ENCODE measurements at regions not wholly inside any gene's neighbourhood (a gene's known extent, or its start where the extent isn't known, plus 50 kb on each side); places are given as distances from the start of the nearest gene placed in this dataset.

DNA sequence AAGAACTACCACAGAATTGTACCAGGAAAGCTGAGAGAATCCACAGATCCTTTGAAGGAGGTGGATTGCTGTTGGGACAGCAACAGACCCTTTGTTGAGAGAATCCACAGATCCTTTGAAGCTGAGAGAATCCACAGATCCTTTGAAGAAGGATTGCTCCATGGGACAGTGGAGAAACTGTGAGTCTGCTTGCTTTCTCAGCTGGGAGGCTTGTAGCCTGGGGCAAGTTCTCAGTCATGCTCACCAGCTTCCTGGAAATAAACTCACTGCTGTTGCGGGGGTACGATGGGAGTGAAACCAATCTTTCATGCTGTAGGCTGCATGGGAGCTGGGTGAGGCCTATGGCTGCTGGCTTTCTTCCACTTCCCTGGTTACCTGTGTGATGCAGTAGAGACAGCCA, 106.3 kb downstream of the C7orf25 start:
- Histone ChIP-seq H3K36me3 (ENCODE audit: control insufficient read depth, insufficient read depth, low read length) (no peaks in the 10 kb centered on the region), H3K4me3 (replicated peaks; ENCODE audit: low read depth, low read length) (no peak overlapping the region), H3K27me3 (replicated peaks; ENCODE audit: control insufficient read depth, insufficient read depth, low read length) (no peaks in the 10 kb centered on the region; the same call in 1 of the 2 replicates)
- DNase-seq (ENCODE audit: extremely low read depth, insufficient read length) = no peak
- TF ChIP-seq, protein P1, sequence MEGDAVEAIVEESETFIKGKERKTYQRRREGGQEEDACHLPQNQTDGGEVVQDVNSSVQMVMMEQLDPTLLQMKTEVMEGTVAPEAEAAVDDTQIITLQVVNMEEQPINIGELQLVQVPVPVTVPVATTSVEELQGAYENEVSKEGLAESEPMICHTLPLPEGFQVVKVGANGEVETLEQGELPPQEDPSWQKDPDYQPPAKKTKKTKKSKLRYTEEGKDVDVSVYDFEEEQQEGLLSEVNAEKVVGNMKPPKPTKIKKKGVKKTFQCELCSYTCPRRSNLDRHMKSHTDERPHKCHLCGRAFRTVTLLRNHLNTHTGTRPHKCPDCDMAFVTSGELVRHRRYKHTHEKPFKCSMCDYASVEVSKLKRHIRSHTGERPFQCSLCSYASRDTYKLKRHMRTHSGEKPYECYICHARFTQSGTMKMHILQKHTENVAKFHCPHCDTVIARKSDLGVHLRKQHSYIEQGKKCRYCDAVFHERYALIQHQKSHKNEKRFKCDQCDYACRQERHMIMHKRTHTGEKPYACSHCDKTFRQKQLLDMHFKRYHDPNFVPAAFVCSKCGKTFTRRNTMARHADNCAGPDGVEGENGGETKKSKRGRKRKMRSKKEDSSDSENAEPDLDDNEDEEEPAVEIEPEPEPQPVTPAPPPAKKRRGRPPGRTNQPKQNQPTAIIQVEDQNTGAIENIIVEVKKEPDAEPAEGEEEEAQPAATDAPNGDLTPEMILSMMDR (IDR thresholded peaks at IDR 0.05; ENCODE audit: insufficient read depth, low read length, poor library complexity, severe bottlenecking) = no peak

DNA sequence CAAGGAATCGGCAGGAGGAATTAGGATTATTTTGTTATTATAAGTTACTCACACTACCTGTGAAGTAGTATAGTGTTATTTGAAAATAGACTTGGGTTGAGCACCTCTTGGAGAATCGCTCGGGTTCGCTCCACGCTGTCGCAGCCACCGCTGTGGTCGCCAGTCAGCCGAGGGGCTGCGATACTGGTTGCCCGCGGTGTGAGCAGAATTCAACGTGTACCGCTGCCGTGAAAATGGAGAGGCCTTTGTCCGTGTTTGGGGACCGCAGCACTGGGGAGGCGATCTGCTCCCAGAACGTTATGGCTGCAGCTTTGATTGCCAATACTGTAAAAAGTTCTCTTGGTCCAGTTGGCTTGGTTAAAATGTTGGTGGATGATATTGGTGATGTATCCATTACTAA, 117.2 kb downstream of the C7orf25 start:
- DNase-seq (ENCODE audit: extremely low read depth, insufficient read length) = no peak
- Histone ChIP-seq H3K27me3 (replicated peaks; ENCODE audit: control insufficient read depth, insufficient read depth, low read length) (no peaks in the 10 kb centered on the region), H3K36me3 (ENCODE audit: control insufficient read depth, insufficient read depth, low read length) (no peaks in the 10 kb centered on the region), H3K4me3 (replicated peaks; ENCODE audit: low read depth, low read length) (no peak overlapping the region)
- TF ChIP-seq, protein P1 (IDR thresholded peaks at IDR 0.05; ENCODE audit: insufficient read depth, low read length, poor library complexity, severe bottlenecking) = no peak

GRCh38 chr7:42792841-42793240, 119.0 kb downstream of the C7orf25 start:
- Histone ChIP-seq H3K36me3 (ENCODE audit: control insufficient read depth, insufficient read depth, low read length) (no peaks in the 10 kb centered on the region), H3K4me3 (replicated peaks; ENCODE audit: low read depth, low read length) (no peak overlapping the region), H3K27me3 (replicated peaks; ENCODE audit: control insufficient read depth, insufficient read depth, low read length) (no peaks in the 10 kb centered on the region)
- TF ChIP-seq, protein P1 (IDR thresholded peaks at IDR 0.05; ENCODE audit: insufficient read depth, low read length, poor library complexity, severe bottlenecking) = no peak
- no peak for DNase-seq (ENCODE audit: extremely low read depth, insufficient read length)

- TF ChIP-seq, protein P1 (IDR thresholded peaks at IDR 0.05; ENCODE audit: insufficient read depth, low read length, poor library complexity, severe bottlenecking) = no peak
- no peak overlapping the region for H3K4me3 ChIP-seq (replicated peaks; ENCODE audit: low read depth, low read length)
- H3K27me3 ChIP-seq (replicated peaks; ENCODE audit: control insufficient read depth, insufficient read depth, low read length) = no peaks in the 10 kb centered on the region
- DNase-seq (ENCODE audit: extremely low read depth, insufficient read length) = no peak
- H3K36me3 ChIP-seq (ENCODE audit: control insufficient read depth, insufficient read depth, low read length) = no peaks in the 10 kb centered on the region
Observed at GRCh38 chr7:42790196-42790595, 121.7 kb downstream of the C7orf25 start.

GRCh38 chr7:42774436-42774835, 137.4 kb downstream of the C7orf25 start:
- TF ChIP-seq, protein P1 (IDR thresholded peaks at IDR 0.05; ENCODE audit: insufficient read depth, low read length, poor library complexity, severe bottlenecking) = no peak
- Histone ChIP-seq H3K36me3 (ENCODE audit: control insufficient read depth, insufficient read depth, low read length) (no peaks in the 10 kb centered on the region), H3K27me3 (replicated peaks; ENCODE audit: control insufficient read depth, insufficient read depth, low read length) (no peaks in the 10 kb centered on the region), H3K4me3 (replicated peaks; ENCODE audit: low read depth, low read length) (no peak overlapping the region)
- no peak for DNase-seq (ENCODE audit: extremely low read depth, insufficient read length)

GRCh38 chr7:42770114-42770513, 141.8 kb downstream of the C7orf25 start:
- H3K36me3 ChIP-seq (ENCODE audit: control insufficient read depth, insufficient read depth, low read length) = no peaks in the 10 kb centered on the region
- TF ChIP-seq, protein P1 (IDR thresholded peaks at IDR 0.05; ENCODE audit: insufficient read depth, low read length, poor library complexity, severe bottlenecking) = no peak

More at GRCh38 chr7:42770114-42770513, 141.8 kb downstream of the C7orf25 start:
- Histone ChIP-seq H3K27me3 (replicated peaks; ENCODE audit: control insufficient read depth, insufficient read depth, low read length) (no peaks in the 10 kb centered on the region), H3K4me3 (replicated peaks; ENCODE audit: low read depth, low read length) (no peak overlapping the region)
- no peak for DNase-seq (ENCODE audit: extremely low read depth, insufficient read length)
